ENCODE measurements at regions not wholly inside any gene's neighbourhood (a gene's known extent, or its start where the extent isn't known, plus 50 kb on each side); places are given as distances from the start of the nearest gene placed in this dataset.

DNA sequence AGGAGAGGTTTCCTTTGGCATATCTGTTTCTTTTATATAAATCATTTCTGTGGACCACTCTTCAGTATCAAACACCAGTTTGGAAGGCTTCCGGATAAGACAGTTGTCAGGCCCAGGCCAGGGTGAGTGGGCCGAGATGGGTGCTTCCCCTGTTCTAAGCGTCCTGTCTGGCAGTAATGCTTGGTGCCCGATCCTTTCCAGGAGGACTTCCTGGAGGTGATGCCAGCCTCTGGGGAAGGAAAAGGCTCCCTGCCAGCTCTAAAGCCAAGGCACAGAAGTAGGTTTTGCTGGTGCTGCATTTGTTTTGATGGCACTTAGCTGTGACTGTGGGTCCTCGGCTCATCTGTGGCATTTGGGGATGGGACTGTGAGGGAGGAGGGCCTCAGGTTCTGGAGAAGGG lies 124.4 kb upstream of the RTL1 start:
- DNase-seq, result no peak

DNA sequence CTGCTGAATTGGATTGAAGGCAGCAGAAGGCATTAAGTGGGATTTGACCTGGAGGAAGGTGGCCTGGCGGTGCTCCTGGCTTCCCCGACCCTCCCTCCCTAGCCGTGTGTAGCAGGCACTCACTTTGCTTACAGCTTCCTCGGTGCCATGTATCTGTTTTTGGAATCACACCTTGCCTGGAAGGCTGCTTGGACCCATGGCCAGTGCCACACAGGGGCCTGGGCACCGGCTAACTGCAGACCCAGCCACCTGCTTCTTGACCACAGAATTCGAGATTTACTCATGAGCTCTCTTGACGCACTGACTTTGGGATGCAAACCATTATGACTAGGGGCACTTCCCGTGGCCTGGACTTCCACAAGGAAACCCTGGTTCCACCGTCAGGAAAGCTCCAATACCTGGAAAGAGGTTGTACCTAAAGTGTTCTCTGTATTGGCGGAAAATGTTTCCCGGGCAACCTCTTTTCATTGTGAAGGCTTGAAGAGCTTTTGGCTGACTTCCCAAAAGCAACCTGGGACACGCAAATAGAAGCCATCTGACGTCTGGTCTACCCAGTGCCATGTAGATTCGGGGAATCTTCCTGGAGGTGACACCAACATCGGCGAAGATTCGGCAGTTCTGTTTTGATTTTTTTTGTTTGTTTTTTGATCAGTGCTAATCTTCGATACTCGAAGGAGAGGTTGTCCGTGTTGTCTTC lies 125.6 kb upstream of the RTL1 start:
- no peak for DNase-seq

DNA sequence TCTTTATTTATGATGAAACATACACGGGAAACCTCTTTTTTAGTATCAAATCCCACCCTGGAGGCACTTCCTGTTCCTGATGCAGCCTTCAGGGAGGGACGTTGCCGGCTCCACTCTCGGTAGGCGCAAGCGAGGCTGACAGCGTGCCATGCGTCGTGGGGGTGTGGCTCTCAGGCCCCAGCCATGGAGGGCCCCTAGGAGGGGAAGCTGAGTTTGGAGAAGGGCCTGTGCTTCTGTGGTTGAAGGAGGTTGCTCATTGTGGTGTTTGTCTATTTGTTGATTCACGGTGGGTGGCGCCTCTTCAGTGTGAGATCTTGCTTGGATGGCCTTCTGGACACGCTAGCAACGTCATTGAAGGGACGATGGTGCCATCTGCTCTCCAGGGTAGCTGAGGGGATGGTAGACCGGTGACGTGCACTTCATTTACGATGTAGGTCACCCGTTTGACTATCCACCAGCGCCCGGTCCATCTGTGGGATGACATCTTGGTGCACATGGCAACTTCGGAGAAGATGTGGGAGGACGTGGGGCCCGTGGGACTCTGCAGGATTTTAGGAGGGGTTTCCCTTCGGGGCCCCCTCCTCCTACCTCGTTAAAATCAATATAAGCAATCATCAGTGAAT lies 126.3 kb upstream of the RTL1 start:
- no peak for DNase-seq

DNA sequence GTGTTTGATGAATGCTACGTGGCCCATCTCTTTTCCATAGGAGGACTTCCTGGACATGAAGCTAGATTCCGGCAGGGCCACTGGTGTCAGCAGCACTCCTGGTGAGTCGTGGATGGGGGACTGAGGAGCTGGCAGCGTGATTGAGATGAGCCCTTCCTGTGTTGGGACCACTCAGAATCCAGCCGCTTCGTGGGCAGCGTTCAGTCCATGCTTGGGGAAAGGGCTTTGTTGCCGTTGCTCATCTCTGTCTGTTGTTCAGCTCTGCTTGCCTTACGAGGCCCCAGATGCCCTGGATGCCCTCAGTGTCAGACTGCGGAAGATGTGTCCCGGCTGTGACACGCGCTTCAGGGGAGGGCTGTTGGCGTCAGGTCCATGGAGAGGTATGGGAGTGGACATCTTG lies 127.1 kb upstream of the RTL1 start:
- no peak for DNase-seq

DNA sequence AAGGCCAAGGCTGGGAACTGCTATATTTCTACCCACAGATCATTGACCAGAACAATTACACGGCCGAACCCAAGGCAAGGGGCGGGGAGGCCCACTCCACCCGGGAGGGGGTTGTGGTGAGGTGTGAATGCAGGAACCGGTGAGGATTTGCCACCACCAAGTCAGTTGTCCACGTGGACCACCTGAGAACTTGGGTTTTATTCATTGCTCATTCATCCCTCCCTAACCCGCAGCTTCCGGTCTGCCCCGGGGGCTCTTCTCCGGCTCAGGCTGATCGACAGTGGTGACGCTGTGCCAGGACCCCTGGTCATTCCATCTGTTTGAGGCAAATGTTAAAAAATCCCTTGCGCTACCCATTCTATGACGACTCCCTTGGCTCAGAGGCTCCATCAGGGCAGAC lies 127.7 kb upstream of the RTL1 start:
- DNase-seq, result no peak

DNA sequence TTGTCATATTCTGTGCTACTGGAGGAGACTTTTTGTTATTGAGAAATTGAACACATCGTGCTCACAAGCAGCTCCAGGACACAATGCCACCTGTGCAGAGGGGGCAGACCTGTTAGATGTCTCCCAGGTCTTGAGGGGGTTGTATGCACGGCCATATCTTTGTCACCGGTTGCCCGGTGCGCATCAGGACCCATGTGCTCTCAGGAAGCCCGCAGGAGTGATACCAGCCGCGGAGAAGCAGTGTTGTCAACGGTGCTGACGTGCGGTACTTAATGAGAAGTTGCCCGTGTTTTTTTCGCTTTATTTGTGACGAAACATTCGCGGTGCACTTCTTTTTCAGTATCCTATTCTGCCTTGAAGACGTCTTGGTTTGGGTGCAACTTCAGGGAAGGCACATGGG lies 128.2 kb upstream of the RTL1 start:
- no peak for DNase-seq

DNA sequence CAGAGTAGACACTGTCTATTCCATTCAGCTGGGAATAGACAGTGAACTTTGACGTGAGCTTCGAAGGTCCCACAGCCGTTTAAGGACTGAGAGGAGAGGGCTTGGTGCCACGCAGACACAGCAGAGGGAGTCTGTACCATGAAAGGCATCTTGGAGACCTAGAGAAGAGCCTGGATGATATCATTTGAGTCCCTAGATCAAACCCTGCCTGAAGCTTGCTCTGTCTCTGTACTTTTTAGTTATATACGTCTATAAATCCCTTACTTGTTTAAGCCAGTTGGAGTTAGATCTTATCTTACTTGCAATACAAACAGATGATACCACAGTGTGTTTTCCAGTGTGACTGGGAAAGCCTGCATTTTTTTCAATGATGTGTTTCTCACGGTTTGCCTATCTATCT lies 128.9 kb upstream of the RTL1 start:
- no peak for DNase-seq

DNA sequence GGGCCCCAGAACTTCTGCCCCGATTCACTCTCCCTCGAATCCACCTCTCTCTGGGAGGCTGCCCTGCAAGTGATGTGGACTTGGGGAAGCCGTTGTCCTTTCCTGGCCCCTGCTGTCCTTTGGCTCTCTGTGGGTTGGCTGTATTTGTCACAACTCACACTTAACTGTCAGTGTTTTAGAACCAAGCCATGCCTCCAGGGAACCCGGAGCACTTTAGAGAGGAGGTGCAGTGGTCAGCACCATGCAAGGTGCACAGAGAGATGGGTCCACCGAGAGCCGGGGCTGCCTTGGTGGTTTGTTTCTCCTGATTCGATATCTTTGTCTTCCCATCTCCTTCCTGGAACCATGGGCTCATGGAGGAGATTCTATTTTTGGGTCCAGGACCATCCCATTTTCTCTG lies 129.5 kb upstream of the RTL1 start:
- no peak for DNase-seq

DNA sequence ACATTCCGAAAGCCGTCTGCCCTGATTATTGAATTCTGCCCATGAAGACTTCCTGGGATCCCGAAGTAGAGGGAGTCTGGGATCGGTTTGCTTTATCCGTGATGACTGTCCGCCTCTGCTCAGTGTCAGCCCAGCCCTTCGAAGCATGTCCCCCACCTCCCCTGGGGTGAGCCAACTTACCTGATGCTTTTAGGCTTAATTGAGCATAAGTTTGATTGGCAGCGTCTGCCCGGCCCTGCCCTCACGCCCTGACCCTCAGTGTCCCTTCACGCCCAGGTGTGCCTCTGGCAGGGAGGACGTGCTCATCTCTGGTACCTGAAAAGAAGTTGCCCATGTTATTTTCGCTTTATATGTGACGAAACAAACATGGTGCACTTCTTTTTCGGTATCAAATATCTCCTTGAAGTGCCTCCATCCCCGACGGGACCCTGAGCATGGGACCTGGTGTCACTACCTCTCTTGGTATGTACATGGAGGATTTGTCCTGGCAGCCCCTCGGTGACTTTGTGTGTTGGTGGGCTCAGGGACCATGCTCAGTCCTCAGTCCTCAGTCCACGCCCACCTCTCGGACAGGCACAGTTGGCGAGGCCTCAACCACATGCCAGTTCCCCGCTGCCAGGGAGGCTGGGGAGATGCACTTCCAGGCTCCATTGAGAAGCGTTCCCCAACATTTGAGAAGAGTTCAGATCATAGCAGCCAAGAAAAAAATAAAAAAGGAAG lies 130.1 kb upstream of the RTL1 start:
- no peak for DNase-seq

DNA sequence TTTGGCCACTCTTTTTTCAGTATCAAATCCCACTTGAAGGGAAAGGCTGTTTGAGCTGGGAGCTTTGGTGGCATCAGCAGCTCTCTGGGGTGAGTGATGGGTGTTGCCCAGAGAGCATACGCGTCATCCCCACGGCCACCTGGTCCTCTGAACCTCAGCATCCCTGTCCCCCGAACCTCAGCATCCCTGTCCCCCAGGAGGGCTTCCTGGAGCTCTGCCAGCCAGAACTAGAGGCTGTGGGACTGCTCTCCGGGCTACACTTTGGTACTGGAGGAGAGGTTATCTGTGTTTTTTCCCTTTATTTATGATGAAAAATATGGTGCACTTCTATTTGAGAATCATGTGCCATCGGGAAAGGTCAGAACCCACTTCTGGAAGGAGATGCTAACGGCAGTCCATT lies 131.5 kb upstream of the RTL1 start:
- no peak for DNase-seq

DNA sequence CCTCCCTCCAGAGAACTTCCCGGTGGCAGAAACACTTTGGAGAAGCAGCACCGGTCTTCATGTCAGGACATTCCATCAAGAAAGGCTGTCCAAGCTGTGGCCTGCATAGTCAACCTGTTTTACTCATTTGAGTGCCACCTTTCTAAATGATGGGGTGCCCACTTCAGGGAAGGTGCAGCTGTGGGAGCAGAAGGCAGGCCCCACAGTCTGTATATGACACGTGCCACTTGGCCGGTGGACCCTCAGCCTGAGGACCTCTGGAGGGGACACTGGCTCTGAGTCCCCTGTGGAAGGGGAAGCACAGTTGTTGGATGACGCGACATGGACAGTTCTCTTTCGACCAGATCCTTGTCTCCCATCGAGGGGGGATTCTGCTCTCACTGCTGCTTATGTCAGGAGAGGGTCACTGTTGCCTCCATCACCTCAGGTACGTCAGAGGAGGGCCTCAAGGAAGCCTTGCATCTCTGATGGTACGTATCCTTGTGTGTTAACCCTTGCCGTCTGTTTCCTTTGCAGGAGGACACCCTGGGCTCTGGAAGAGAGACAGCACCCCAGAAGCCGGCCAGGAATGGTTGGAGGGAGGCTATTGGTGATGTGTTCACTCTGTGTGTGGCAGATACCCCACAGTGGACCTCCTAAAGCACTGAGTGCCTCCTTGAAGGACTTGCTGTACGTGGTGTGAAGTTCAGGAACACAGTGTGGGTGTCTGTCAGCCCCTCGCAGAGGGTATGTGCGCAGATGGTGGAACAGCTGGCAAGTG lies 132.1 kb upstream of the RTL1 start:
- no peak for DNase-seq

DNA sequence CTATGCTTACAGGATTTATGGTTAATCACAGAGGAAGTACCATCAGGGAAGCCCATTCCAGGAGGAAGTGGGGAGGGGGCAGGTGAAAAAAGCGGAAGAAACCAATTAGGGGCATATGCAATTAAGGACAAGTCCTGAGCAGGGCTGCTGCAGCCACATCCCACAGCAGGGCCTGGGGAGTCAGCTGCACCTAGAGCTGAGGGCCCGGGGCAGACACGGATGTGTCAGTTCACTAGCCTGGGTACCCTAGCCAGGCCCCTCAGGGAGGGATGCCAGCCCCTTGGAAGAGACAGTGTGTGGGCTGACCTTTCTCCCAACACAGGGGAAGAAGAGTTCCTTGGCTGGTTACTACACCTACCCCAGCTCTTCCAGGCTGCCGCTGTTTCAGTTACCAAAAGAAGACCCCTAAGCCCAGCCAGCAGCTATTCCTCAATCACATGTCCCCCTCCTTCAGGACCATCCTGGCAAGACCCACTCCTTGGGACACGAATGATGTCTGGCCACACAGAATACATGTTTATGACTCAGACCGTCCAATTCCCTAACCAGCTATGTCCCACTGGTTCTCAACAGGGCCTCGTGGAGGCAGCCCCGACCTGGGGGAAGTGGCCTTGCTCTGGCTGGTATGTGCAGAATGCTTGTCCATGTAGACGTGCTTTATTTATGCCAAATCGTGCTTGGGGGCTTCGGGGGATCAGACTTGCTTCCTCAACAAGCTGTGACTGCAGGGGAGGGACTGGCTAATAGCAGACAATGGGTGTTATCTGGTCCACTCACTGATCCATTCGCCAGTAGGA lies 133.7 kb upstream of the RTL1 start:
- DNase-seq, result no peak

DNA sequence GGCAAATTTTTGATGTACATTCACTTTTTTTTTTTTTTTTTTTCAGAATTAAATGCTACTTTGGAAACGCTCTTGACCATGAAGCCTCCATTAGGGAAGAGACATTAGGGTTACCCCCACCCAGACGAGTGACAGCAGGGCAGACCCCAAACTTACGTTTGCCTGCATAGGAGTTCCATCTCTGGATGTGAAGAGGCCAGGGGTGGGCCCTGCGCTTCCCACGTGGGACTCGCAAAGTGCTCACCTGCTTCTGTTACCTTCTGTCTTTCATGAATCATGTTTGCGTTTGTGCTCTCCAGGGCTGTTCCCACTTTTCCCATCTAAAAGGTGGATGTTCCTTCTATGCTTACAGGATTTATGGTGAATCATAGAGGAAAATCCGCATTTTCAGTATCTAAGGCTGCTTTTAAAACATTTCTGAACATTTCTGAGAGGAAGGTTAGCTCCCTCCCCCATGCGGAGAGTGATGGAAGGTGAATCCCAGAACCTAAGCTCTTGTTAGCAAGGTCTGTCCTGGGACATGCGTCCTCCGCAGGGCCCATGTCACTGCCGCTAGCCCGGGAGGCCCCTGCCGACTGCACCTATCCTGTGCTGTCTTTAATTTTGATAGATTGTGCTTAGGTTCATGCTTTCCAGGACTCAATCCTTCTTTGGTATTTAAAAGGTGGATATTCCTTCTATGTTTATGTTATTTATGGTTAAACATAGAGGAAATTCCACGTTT lies 135.7 kb upstream of the RTL1 start:
- no peak for DNase-seq

DNA sequence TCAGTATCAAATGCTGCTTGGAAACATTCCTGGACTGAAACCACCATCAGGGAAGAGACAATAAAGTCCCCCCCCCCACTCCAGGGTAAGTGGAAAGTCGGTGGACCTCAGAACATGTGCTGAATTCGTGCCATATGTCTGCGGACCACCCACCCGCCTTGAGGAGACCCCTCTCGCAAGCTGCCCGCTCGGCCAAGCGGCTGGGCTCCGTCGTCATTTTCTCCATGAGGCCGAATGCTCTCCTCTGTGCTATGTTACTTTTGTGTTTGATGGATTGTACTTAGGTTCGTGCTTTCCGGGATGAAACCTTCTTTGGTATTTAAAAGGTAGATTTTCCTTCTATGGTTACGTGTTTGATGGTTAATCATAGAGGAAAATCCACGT lies 136.2 kb upstream of the RTL1 start:
- no peak for DNase-seq

DNA sequence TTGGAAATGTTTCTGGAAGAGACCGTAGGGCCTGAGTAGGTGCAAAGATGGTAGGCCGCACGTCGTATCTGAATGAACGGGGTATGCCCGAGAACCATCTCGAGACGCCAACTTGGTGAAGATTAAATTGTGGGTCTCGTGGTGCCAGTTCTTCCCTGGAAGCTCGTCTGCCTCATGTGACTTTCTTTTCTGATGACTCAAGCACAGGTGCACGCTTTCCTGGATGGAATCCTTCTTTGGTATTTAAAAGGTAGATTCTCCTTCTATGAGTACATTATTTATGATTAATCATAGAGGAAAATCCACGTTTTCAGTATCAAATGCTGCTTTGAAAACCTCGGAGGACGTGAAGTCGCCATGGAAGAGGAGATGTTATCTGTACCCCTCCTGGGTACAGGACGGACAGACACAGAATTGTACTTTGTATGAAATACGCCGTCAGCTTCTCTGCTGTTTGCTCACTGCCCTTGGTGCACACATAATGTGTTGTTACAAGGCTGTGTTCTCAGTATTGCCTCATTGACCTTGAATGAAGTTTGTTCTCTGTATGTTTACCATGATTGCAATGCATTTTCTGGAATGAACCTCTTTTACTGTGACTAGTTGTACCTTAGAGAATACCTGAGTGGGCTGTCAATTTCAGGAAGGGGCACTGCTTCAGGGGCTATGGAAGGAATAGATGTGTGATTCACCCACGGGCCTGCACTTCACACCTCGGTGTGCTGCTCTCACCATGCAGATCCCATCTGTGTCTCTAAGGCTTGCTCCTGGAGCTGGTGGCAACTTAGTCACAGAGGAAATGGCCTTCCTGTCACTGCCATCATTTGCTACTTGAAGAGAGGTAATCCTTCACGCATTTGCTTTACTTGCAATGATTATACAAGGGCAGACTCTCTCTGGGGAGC lies 137.3 kb upstream of the RTL1 start:
- DNase-seq, result no peak

DNA sequence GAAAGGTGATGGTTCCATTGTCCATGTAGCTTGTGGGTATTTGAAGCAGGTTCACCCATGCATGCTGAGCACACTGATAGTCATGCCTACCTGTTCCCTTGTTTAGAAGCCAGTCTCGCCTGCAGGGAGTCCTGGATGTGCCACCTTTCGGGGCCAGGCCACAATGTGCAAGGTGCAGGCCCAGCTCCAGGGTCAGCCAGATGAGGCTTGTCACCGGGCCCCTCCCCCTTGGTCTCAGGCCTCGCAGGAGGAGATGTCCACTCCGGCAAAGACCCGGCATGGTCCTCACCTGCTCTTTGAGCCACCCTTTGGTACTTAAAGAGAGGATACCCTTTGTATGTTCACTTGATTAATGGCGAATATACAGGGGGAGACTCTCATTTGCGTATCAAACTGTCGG lies 140.4 kb upstream of the RTL1 start:
- DNase-seq, result no peak

DNA sequence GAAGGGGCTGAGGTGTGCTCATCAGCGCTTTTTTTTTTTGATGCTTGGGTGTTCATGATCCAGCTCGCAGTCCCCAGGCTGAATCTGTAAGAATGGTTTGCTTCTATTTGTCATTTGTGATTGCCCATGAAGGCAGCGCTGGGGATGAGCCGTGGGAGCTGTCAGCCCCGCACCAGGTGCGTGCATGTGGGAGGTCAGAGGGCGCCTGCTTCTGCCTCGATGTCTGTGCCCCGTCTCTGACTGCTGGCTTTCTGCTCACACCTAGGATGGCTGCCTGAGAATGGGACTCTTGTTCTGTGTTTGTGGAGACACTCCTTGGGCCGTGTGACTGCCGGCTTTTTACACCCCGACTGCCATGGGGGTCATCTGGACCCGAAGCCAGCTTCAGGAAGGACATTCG lies 141.2 kb upstream of the RTL1 start:
- DNase-seq, result no peak

DNA sequence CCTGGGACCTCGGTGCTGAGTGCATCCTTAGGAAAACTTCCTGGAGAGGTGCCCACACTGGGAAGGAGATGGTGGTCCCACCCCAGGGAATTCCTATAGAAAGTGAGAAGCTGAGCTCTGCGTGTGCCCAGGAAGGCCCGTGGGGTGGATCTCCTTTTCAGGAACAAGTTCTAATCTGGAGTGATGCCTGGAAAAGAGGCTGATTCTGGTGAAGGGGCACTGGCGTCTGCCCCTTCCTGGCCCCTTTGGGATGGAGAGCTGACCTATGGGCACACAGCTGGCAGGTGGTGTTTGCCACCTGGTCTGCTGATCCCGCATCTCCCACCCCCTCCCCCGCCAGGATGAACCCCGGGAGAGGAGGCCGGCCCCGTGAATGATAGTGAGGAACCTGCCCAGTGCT lies 142.0 kb upstream of the RTL1 start:
- DNase-seq, result no peak

DNA sequence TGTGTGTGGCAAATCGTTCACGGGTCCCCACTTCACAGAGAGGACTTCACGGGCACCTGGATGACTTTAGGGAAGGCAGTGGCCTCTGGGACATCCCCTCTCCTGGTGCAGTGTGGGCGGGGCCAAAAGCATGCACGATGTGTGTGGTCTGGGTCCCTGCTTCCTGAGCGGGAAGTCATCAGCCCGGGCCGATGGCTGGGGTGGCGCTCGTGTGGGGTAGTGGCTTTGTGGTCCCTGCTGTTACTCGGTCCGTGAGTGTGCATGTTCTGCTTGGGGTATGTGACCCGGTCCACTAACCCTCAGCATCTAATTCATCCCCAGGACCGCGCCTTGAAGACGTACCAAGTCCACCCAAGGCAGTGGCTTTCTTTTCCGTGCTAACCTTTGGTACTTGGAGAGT lies 142.5 kb upstream of the RTL1 start:
- no peak for DNase-seq

DNA sequence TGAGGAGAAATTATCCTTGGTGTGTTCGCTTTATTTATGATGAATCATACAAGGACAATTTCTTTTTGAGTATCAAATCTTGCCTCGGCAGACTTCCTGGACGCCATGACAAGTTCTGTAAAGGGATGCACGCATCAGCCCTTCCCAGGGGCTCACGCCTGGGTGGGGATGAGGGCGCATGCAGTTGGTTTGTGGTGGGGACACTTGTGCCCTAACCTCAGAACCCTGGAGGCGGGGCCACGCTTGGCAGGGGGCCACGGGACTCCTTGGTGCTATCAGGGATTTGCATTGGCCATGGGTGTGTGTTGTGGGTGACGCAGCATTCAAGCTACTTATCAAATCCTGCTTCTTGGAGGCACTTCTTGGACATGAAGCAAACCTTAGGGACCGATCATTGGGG lies 143.8 kb upstream of the RTL1 start:
- no peak for DNase-seq

DNA sequence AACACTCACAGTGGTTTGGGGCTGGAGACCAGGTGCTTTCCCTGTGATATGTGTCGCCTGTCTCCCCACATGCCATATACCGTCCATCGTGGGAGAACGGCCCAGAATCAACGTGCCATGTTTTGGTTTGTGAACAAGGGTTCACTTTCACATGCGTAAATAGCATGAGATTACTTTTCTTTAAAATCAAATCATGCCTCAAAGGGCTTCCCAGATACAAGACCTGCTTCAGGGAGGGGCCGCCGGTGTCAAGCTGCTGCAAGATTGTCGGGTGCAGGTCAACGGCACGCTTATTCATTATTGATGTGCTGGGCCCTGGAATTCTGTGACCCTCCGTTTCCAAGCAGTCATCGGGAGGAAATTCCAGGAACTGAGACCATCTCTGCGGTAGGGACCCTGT lies 145.2 kb upstream of the RTL1 start:
- no peak for DNase-seq

Data from CD4-positive, alpha-beta T cell treated with Interleukin-17A for 1 hour (primary cell).